Uterus (tissue), 3 donors: ENCODE measurements at regions not wholly inside any gene's neighbourhood (a gene's known extent, or its start where the extent isn't known, plus 50 kb on each side); places are given as distances from the start of the nearest gene placed in this dataset.

Experiments used
- DNase-seq, 2 donors: peaks; one replicate each; pipeline ENCODE4 v3.0.0-alpha.2; 2019 to 2020
- H3K27ac ChIP-seq, 2 donors: fragments of 200-600 bp; sonication (generic); 1 replicate in 1 of 2; 2 replicates in 1 of 2; pipeline ENCODE4 v1.5.1; 2016 to 2018
- H3K27me3 ChIP-seq, 2 donors: fragments of 200-600 bp; sonication (generic); one replicate each; pipeline ENCODE4 v1.5.1; 2018 to 2019; ENCODE audit warnings: control low read depth in 1 of 2
- H3K36me3 ChIP-seq, 2 donors: fragments of 200-600 bp; sonication (generic); one replicate each; pipeline ENCODE4 v1.5.1; 2019; ENCODE audit warnings: control low read depth in 1 of 2
- H3K4me1 ChIP-seq, 2 donors: fragments of 200-600 bp; sonication (generic); one replicate each; pipeline ENCODE4 v1.5.1; 2018 to 2019; ENCODE audit warnings: control low read depth in 1 of 2
- H3K4me3 ChIP-seq, 2 donors: fragments of 200-600 bp; sonication (generic); 1 replicate in 1 of 2; 2 replicates in 1 of 2; pipeline ENCODE4 v1.5.1; 2018 to 2019; ENCODE audit warnings: mild to moderate bottlenecking in 1 of 2
- H3K9me3 ChIP-seq, 2 donors: fragments of 200-600 bp; sonication (generic); one replicate each; pipeline ENCODE4 v1.5.1; 2019; ENCODE audit warnings: control low read depth in 1 of 2
- CTCF ChIP-seq, 4 experiments: fragments of 200-600 bp in 2 of 4; fragments of 450-650 bp in 2 of 4; sonication (generic) in 2 of 4; IDR thresholded peaks; one replicate each; pipeline ENCODE4 v1.5.1; 2016 to 2019; ENCODE audit warnings: antibody characterized with exemption in 4 of 4, mild to moderate bottlenecking in 2 of 4, moderate library complexity in 1 of 4
- POLR2A ChIP-seq, 2 donors: fragments of 450-650 bp; IDR thresholded peaks; one replicate each; pipeline ENCODE4 v1.6.1; 2016; ENCODE audit warnings: antibody characterized with exemption in 2 of 2, mild to moderate bottlenecking in 1 of 2, moderate library complexity in 1 of 2
- intact Hi-C: fragments of 100-400 bp; cut with DNase I; formaldehyde crosslinking; loops from one replicate; pipeline ENCODE4 v1.15.1; 2023; ENCODE audit warnings: low total_unique reads
- donor health status: DM: yes; HTN: yes; CAD: no.

- Histone ChIP-seq H3K27me3 (no peaks in the 10 kb centered on the region), H3K4me1 (no peaks in the 10 kb centered on the region), H3K36me3 (no peaks in the 10 kb centered on the region), H3K27ac (no peak overlapping the region), H3K9me3 (no peaks in the 10 kb centered on the region), H3K4me3 (no peak overlapping the region)
- intact Hi-C loops, result no loop called here
- TF ChIP-seq CTCF (IDR thresholded peaks at IDR 0.05) (no peak), POLR2A (IDR thresholded peaks at IDR 0.05) (no peak)
- no peak for DNase-seq
Measured at GRCh38 chr3:154598166-154598565, 168.2 kb upstream of the GPR149 start.

GRCh38 chr3:154590675-154591384, 160.8 kb upstream of the GPR149 start:
- Histone ChIP-seq H3K36me3 (no peaks in the 10 kb centered on the region), H3K27ac (no peak overlapping the region), H3K27me3 (no peaks in the 10 kb centered on the region), H3K4me1 (no peaks in the 10 kb centered on the region), H3K4me3 (no peak overlapping the region), H3K9me3 (no peaks in the 10 kb centered on the region)
- DNase-seq, result no peak
- TF ChIP-seq POLR2A (IDR thresholded peaks at IDR 0.05), result no peak
- TF ChIP-seq CTCF (IDR thresholded peaks at IDR 0.05), result no peak
- intact Hi-C loops, result no loop called here

- H3K27ac ChIP-seq, result no peak overlapping the region
- no peaks in the 10 kb centered on the region for H3K27me3 ChIP-seq
- no peaks in the 10 kb centered on the region for H3K36me3 ChIP-seq
- intact Hi-C loops, result no loop called here
- H3K4me1 ChIP-seq, result no peaks in the 10 kb centered on the region
- H3K4me3 ChIP-seq, result no peak overlapping the region
- no peak for DNase-seq
- H3K9me3 ChIP-seq, result no peaks in the 10 kb centered on the region
- no peak for TF ChIP-seq POLR2A (IDR thresholded peaks at IDR 0.05)
- TF ChIP-seq CTCF (IDR thresholded peaks at IDR 0.05), result no peak
Measured at GRCh38 chr3:154588831-154589230, 158.8 kb upstream of the GPR149 start.

GRCh38 chr3:154584974-154585373, 155.0 kb upstream of the GPR149 start:
- DNase-seq, result no peak
- Histone ChIP-seq H3K4me3 (no peak overlapping the region), H3K9me3 (no peaks in the 10 kb centered on the region), H3K36me3 (no peaks in the 10 kb centered on the region), H3K27me3 (no peaks in the 10 kb centered on the region), H3K27ac (no peak overlapping the region), H3K4me1 (no peaks in the 10 kb centered on the region)
- no peak for TF ChIP-seq CTCF (IDR thresholded peaks at IDR 0.05)
- no peak for TF ChIP-seq POLR2A (IDR thresholded peaks at IDR 0.05)
- intact Hi-C loops, result no loop called here

GRCh38 chr3:154584041-154584440, 154.1 kb upstream of the GPR149 start:
- Histone ChIP-seq H3K27me3 (no peaks in the 10 kb centered on the region), H3K36me3 (no peaks in the 10 kb centered on the region), H3K4me1 (no peaks in the 10 kb centered on the region), H3K4me3 (no peak overlapping the region), H3K9me3 (no peaks in the 10 kb centered on the region), H3K27ac (no peak overlapping the region)
- no peak for DNase-seq
- TF ChIP-seq CTCF (IDR thresholded peaks at IDR 0.05), result no peak
- TF ChIP-seq POLR2A (IDR thresholded peaks at IDR 0.05), result no peak
- intact Hi-C loops, result no loop called here
